CD8-positive, alpha-beta memory T cell (primary cell): ENCODE measurements at regions not wholly inside any gene's neighbourhood (a gene's known extent, or its start where the extent isn't known, plus 50 kb on each side); places are given as distances from the start of the nearest gene placed in this dataset.

Experiments
- CTCF ChIA-PET: fragments of 350-600 bp; sonication (Branson Sonifier 250); formaldehyde crosslinking; loops from one replicate; lab custom pipeline; 2021; ENCODE audit warnings: antibody characterized with exemption; lab: Charles Lee
- POLR2A ChIA-PET: fragments of 350-600 bp; sonication (Branson Sonifier 250); formaldehyde crosslinking; loops from one replicate; lab custom pipeline; 2021; ENCODE audit warnings: antibody characterized with exemption; lab: Charles Lee
- DNase-seq, 5 donors: peaks; one replicate each; pipeline versions ENCODE4 v3.0.0 to v3.0.0-alpha.2; 2020 to 2022; ENCODE audit warnings: mixed read lengths in 1 of 5
- H3K27ac ChIP-seq: one replicate; pipeline ENCODE4 v1.7.0; 2013; ENCODE audit warnings: low read depth, mild to moderate bottlenecking, low read length, moderate library complexity
- H3K27me3 ChIP-seq: 2 replicates; pipeline ENCODE4 v1.7.0; 2013; ENCODE audit warnings: low read length, mild to moderate bottlenecking; ENCODE audit not compliant: insufficient read depth, poor library complexity, severe bottlenecking
- H3K36me3 ChIP-seq: 2 replicates; pipeline ENCODE4 v1.7.0; 2013; ENCODE audit warnings: mild to moderate bottlenecking, low read length, moderate library complexity; ENCODE audit not compliant: insufficient read depth
- H3K4me1 ChIP-seq: 2 replicates; pipeline ENCODE4 v1.7.0; 2013; ENCODE audit warnings: mild to moderate bottlenecking, low read length, moderate library complexity; ENCODE audit not compliant: insufficient read depth
- H3K4me3 ChIP-seq: 2 replicates; pipeline ENCODE4 v1.7.0; 2013; ENCODE audit warnings: mild to moderate bottlenecking, low read length
- H3K9me3 ChIP-seq: 2 replicates; pipeline ENCODE4 v1.7.0; 2013; ENCODE audit warnings: mild to moderate bottlenecking, low read length
- H3K27ac Mint-ChIP-seq, 8 donors: one replicate each; pipeline ENCODE4 v1.8.0; 2020 to 2021; ENCODE audit warnings: mixed read lengths in 8 of 8, mild to moderate bottlenecking in 6 of 8, inconsistent platforms in 3 of 8, moderate library complexity in 3 of 8
- H3K27me3 Mint-ChIP-seq, 2 donors: one replicate each; pipeline ENCODE4 v1.8.0; 2020 to 2021; ENCODE audit warnings: mixed read lengths in 2 of 2, mild to moderate bottlenecking in 1 of 2, moderate library complexity in 1 of 2
- H3K36me3 Mint-ChIP-seq, 3 donors: one replicate each; pipeline ENCODE4 v1.8.0; 2020 to 2021; ENCODE audit warnings: mixed read lengths in 3 of 3, inconsistent platforms in 1 of 3, mild to moderate bottlenecking in 1 of 3
- H3K4me1 Mint-ChIP-seq, 3 donors: one replicate each; pipeline ENCODE4 v1.8.0; 2020 to 2021; ENCODE audit warnings: mixed read lengths in 3 of 3, inconsistent platforms in 1 of 3, mild to moderate bottlenecking in 1 of 3
- H3K4me3 Mint-ChIP-seq, 7 donors: one replicate each; pipeline ENCODE4 v1.8.0; 2020 to 2021; ENCODE audit warnings: mixed read lengths in 7 of 7, mild to moderate bottlenecking in 6 of 7, moderate library complexity in 4 of 7, inconsistent platforms in 2 of 7
- H3K9me3 Mint-ChIP-seq, 5 donors: one replicate each; pipeline ENCODE4 v1.8.0; 2020 to 2022; ENCODE audit warnings: mixed read lengths in 5 of 5, mild to moderate bottlenecking in 3 of 5, moderate library complexity in 2 of 5, inconsistent platforms in 1 of 5

GRCh38 chr1:75062111-75062510 is 72.1 kb upstream of the LHX8 start:
- Histone ChIP-seq H3K27me3 (no peaks in the 10 kb centered on the region), H3K4me3 (no peak overlapping the region), H3K9me3 (no peaks in the 10 kb centered on the region), H3K27ac (no peak overlapping the region), H3K36me3 (no peaks in the 10 kb centered on the region), H3K4me1 (no peaks in the 10 kb centered on the region)
- no peaks in the 10 kb centered on the region for H3K4me1 Mint-ChIP-seq
- ChIA-PET POLR2A (no interaction called here), CTCF (no interaction called here)
- no peak overlapping the region for H3K4me3 Mint-ChIP-seq
- H3K27me3 Mint-ChIP-seq, result no peaks in the 10 kb centered on the region
- H3K9me3 Mint-ChIP-seq, result peaks cover 4 to 29% (median 10%) of the 10 kb centered on the region in 5 donors
- H3K36me3 Mint-ChIP-seq, result no peaks in the 10 kb centered on the region
- DNase-seq, result no peak
- H3K27ac Mint-ChIP-seq, result no peak overlapping the region

- Histone ChIP-seq H3K36me3 (no peaks in the 10 kb centered on the region), H3K9me3 (no peaks in the 10 kb centered on the region), H3K27ac (no peak overlapping the region), H3K4me3 (no peak overlapping the region), H3K4me1 (no peaks in the 10 kb centered on the region), H3K27me3 (no peaks in the 10 kb centered on the region)
- H3K4me1 Mint-ChIP-seq, result no peaks in the 10 kb centered on the region
- H3K27me3 Mint-ChIP-seq, result no peaks in the 10 kb centered on the region
- H3K27ac Mint-ChIP-seq, result no peak overlapping the region
- H3K9me3 Mint-ChIP-seq, result peaks cover 0 to 19% (median 6%) of the 10 kb centered on the region in 5 donors
- DNase-seq, result no peak
- ChIA-PET CTCF (no interaction called here), POLR2A (no interaction called here)
- no peak overlapping the region for H3K4me3 Mint-ChIP-seq
- H3K36me3 Mint-ChIP-seq, result no peaks in the 10 kb centered on the region
These were observed 66.2 kb upstream of the LHX8 start for GRCh38 chr1:75067975-75068374.

- DNase-seq, result no peak
- H3K4me3 Mint-ChIP-seq, result no peak overlapping the region
- H3K4me1 ChIP-seq, result no peaks in the 10 kb centered on the region
- CTCF ChIA-PET, result no interaction called here
- H3K27me3 ChIP-seq, result no peaks in the 10 kb centered on the region
- no peaks in the 10 kb centered on the region for H3K4me1 Mint-ChIP-seq
- H3K27me3 Mint-ChIP-seq, result no peaks in the 10 kb centered on the region
- no peak overlapping the region for H3K27ac ChIP-seq
- no peaks in the 10 kb centered on the region for H3K36me3 Mint-ChIP-seq
- no peaks in the 10 kb centered on the region for H3K9me3 ChIP-seq
- POLR2A ChIA-PET, result no interaction called here
- H3K36me3 ChIP-seq, result no peaks in the 10 kb centered on the region
- no peak overlapping the region for H3K4me3 ChIP-seq
- no peak overlapping the region for H3K27ac Mint-ChIP-seq
- peaks cover 0 to 9% (median 2%) of the 10 kb centered on the region in 5 donors for H3K9me3 Mint-ChIP-seq
These were observed 59.3 kb upstream of the LHX8 start for GRCh38 chr1:75074831-75075395.

GRCh38 chr1:75079538-75080290 is 54.5 kb upstream of the LHX8 start:
- Mint-ChIP-seq H3K4me1 (no peaks in the 10 kb centered on the region), H3K4me3 (no peak overlapping the region), H3K36me3 (no peaks in the 10 kb centered on the region), H3K9me3 (peaks cover 0 to 15% (median 6%) of the 10 kb centered on the region in 5 donors), H3K27me3 (no peaks in the 10 kb centered on the region), H3K27ac (no peak overlapping the region)
- H3K4me3 ChIP-seq, result no peak overlapping the region
- no peak overlapping the region for H3K27ac ChIP-seq
- no peaks in the 10 kb centered on the region for H3K27me3 ChIP-seq
- CTCF ChIA-PET, result no interaction called here
- H3K36me3 ChIP-seq, result no peaks in the 10 kb centered on the region
- H3K4me1 ChIP-seq, result no peaks in the 10 kb centered on the region
- POLR2A ChIA-PET, result no interaction called here
- DNase-seq, result no peak
- no peaks in the 10 kb centered on the region for H3K9me3 ChIP-seq

- Histone ChIP-seq H3K9me3 (no peaks in the 10 kb centered on the region), H3K27me3 (no peaks in the 10 kb centered on the region), H3K4me3 (no peak overlapping the region), H3K4me1 (no peaks in the 10 kb centered on the region), H3K27ac (no peak overlapping the region), H3K36me3 (no peaks in the 10 kb centered on the region)
- no peak for DNase-seq
- ChIA-PET POLR2A (no interaction called here), CTCF (no interaction called here)
- Mint-ChIP-seq H3K9me3 (peaks cover 0 to 23% (median 8%) of the 10 kb centered on the region in 5 donors), H3K27ac (no peak overlapping the region), H3K4me1 (no peaks in the 10 kb centered on the region), H3K27me3 (no peaks in the 10 kb centered on the region), H3K4me3 (no peak overlapping the region), H3K36me3 (no peaks in the 10 kb centered on the region)
These were observed 51.0 kb upstream of the LHX8 start for GRCh38 chr1:75083223-75083622.

- no peak overlapping the region for H3K27ac ChIP-seq
- Mint-ChIP-seq H3K4me3 (no peak overlapping the region), H3K4me1 (no peaks in the 10 kb centered on the region), H3K27ac (no peak overlapping the region), H3K27me3 (no peaks in the 10 kb centered on the region), H3K36me3 (no peaks in the 10 kb centered on the region), H3K9me3 (peaks cover 0 to 23% (median 7%) of the 10 kb centered on the region in 5 donors)
- ChIA-PET POLR2A (no interaction called here), CTCF (no interaction called here)
- no peaks in the 10 kb centered on the region for H3K36me3 ChIP-seq
- H3K9me3 ChIP-seq, result no peaks in the 10 kb centered on the region
- H3K4me3 ChIP-seq, result no peak overlapping the region
- no peak for DNase-seq
- no peaks in the 10 kb centered on the region for H3K27me3 ChIP-seq
- H3K4me1 ChIP-seq, result no peaks in the 10 kb centered on the region
These were observed 50.2 kb upstream of the LHX8 start for GRCh38 chr1:75083848-75084514.
